ENCODE measurements at regions not wholly inside any gene's neighbourhood (a gene's known extent, or its start where the extent isn't known, plus 50 kb on each side); places are given as distances from the start of the nearest gene placed in this dataset.
A peak's percentile ranks its signal among the peaks of the same experiment; 100 is the strongest.

GRCh38 chr10:3282674-3283017, 110.1 kb upstream of the PITRM1 start:
- peak in 3 of 8 experiments; percentile 19 to 64 (median 53) for ATAC-seq (replicated peaks in 6 of 8)
- Histone ChIP-seq H3K4me1 (replicated peaks in 1 of 2) (peaks cover 13 to 27% of the 10 kb centered on the region in 2 donors), H3K4me3 (no peak overlapping the region), H3K27ac (no peak overlapping the region)
- in situ Hi-C loops (cut with MboI; ENCODE audit: low pct_unique_long_range_greater_than_20kb in 2 of 9, low sequenced_read_pairs in 9 of 9, unreplicated experiment in 9 of 9) = no loop called here
- WGBS, 10 experiments = 0 to 100% (median 82%) methylated on average over 1 of the region's 1 CpG; no CpG with 5 or more reads in 2 of the 10 experiments

DNA sequence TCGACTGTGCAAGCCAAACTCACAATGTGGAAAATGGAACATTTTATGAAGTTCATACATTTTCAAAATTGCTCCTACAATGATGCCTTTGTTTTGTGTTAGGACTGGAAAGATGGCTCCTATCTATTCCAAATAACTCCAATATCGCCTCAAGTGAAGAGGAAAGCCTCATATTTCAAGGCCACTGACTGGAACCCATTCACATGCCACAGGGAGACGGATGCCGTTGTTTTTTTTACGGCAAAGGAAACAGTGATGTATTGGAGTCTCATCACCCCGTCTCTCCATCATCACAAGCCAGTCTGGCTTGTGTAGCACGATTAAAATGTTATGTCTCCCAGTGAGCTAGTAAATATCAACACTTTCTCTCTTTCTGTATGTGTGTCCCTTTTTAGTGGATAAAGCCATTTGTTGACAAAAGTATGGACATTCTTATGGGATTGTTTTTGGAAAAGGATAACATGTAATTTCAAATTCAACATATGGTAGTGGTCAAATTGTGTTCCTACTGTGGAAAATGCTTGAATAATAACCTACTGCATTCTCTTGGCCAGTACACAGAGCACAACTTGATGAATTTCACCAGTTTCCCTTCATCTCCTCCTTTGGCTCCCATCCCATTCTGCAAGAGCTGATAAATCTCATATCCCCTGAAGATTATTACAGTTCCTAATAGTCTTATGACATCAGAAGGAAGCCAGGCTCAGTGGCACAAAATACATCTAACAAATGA, 109.5 kb upstream of the PITRM1 start:
- 20 to 84% (median 50%) methylated on average over 1 to 7 of the region's 7 CpGs; no CpG with 5 or more reads in 2 of the 10 experiments for WGBS, 10 experiments
- ATAC-seq (replicated peaks in 6 of 8) = peak in 5 of 8 experiments; percentile 51 to 87 (median 67)
- Histone ChIP-seq H3K4me1 (replicated peaks in 1 of 2) (peaks cover 13 to 22% of the 10 kb centered on the region in 2 donors), H3K27ac (no peak overlapping the region), H3K4me3 (no peak overlapping the region)
- in situ Hi-C loops (cut with MboI; ENCODE audit: low pct_unique_long_range_greater_than_20kb in 2 of 9, low sequenced_read_pairs in 9 of 9, unreplicated experiment in 9 of 9) = no loop called here

DNA sequence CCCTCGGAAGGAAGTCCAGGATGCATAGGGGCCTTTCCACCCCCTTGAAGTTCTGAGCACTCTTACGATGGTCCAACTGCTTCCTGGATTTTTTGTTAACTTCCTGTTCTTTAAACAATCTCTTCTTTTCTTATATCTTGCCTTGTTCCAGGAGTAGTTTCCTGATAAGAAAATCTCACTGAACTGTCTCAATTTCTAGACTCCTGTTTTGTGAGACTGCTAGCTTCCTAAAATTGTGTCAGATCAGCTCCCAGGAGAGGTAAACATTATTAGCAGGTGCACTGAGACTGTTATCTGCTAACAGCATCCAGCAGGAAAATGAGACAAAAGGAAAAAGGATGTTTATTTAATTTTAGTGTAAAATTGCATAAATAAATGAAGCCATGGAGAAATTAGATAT, 106.2 kb upstream of the PITRM1 start:
- no peak for ATAC-seq (replicated peaks in 6 of 8)

GRCh38 chr10:3277566-3277965, 105.0 kb upstream of the PITRM1 start:
- WGBS, 10 experiments = 56 to 100% (median 88%) methylated on average over 1 to 4 of the region's 4 CpGs; no CpG with 5 or more reads in 2 of the 10 experiments
- ATAC-seq (replicated peaks in 6 of 8) = no peak
- H3K4me1 ChIP-seq (replicated peaks in 1 of 2) = peaks cover 10 to 25% of the 10 kb centered on the region in 2 donors
- H3K27ac ChIP-seq = no peak overlapping the region
- in situ Hi-C loops (cut with MboI; ENCODE audit: low pct_unique_long_range_greater_than_20kb in 2 of 9, low sequenced_read_pairs in 9 of 9, unreplicated experiment in 9 of 9) = no loop called here
- no peak overlapping the region for H3K4me3 ChIP-seq

More for the DNA sequence above, 106.2 kb upstream of the PITRM1 start:
- Histone ChIP-seq H3K4me1 (replicated peaks in 1 of 2) (peaks cover 13 to 21% of the 10 kb centered on the region in 2 donors), H3K27ac (no peak overlapping the region), H3K4me3 (no peak overlapping the region)
- in situ Hi-C loops (cut with MboI; ENCODE audit: low pct_unique_long_range_greater_than_20kb in 2 of 9, low sequenced_read_pairs in 9 of 9, unreplicated experiment in 9 of 9) = no loop called here
- WGBS, 10 experiments = 65 to 94% (median 83%) methylated on average over 1 to 2 of the region's 2 CpGs; no CpG with 5 or more reads in 5 of the 10 experiments

DNA sequence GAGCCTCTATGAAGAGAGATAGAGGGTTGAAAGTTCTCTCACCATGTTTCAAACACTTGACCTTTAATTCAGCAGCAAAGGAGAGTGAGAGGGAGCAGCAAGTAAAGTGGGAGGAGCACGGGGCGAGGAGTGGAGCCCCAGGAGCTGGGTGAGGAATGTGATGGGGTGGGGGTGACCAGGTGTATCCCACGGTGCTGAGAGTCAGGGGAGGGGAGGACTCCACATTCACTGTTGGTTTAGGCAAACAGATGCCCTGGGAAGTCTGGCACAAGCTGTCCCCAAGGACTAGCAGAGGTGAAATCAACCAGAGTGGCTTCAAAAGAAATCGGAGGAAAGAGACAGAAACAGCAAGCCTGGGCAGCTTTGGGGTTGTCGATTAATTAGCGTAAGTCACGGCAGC, 101.8 kb upstream of the PITRM1 start:
- in situ Hi-C loops (cut with MboI; ENCODE audit: low pct_unique_long_range_greater_than_20kb in 2 of 9, low sequenced_read_pairs in 9 of 9, unreplicated experiment in 9 of 9) = loop anchor here in 1 of 9 experiments (25.0 kb wide), 1 partner anchor 488 kb away; no protein-coding TSS in a partner anchor
- ATAC-seq (replicated peaks in 6 of 8) = no peak
- Histone ChIP-seq H3K27ac (no peak overlapping the region), H3K4me3 (no peak overlapping the region), H3K4me1 (replicated peaks in 1 of 2) (peaks cover 27 to 40% of the 10 kb centered on the region in 2 donors)
- 60 to 90% (median 67%) methylated on average over 1 to 4 of the region's 7 CpGs; no CpG with 5 or more reads in 7 of the 10 experiments for WGBS, 10 experiments

- H3K4me1 ChIP-seq (replicated peaks in 1 of 2) = peaks cover 29 to 44% of the 10 kb centered on the region in 2 donors
- no peak overlapping the region for H3K27ac ChIP-seq
- in situ Hi-C loops (cut with MboI; ENCODE audit: low pct_unique_long_range_greater_than_20kb in 2 of 9, low sequenced_read_pairs in 9 of 9, unreplicated experiment in 9 of 9) = loop anchor here in 1 of 9 experiments (25.0 kb wide), 1 partner anchor 488 kb away; no protein-coding TSS in a partner anchor
- no peak overlapping the region for H3K4me3 ChIP-seq
- WGBS, 10 experiments = 40 to 100% (median 91%) methylated on average over 1 to 9 of the region's 12 CpGs; no CpG with 5 or more reads in 2 of the 10 experiments
- no peak for ATAC-seq (replicated peaks in 6 of 8)
These were observed 101.4 kb upstream of the PITRM1 start for GRCh38 chr10:3273966-3274365.

- peaks cover 29 to 44% of the 10 kb centered on the region in 2 donors for H3K4me1 ChIP-seq (replicated peaks in 1 of 2)
- ATAC-seq (replicated peaks in 6 of 8) = no peak
- in situ Hi-C loops (cut with MboI; ENCODE audit: low pct_unique_long_range_greater_than_20kb in 2 of 9, low sequenced_read_pairs in 9 of 9, unreplicated experiment in 9 of 9) = loop anchor here in 1 of 9 experiments (25.0 kb wide), 1 partner anchor 490 kb away; no protein-coding TSS in a partner anchor
These were observed 99.7 kb upstream of the PITRM1 start for GRCh38 chr10:3272300-3272699.

DNA sequence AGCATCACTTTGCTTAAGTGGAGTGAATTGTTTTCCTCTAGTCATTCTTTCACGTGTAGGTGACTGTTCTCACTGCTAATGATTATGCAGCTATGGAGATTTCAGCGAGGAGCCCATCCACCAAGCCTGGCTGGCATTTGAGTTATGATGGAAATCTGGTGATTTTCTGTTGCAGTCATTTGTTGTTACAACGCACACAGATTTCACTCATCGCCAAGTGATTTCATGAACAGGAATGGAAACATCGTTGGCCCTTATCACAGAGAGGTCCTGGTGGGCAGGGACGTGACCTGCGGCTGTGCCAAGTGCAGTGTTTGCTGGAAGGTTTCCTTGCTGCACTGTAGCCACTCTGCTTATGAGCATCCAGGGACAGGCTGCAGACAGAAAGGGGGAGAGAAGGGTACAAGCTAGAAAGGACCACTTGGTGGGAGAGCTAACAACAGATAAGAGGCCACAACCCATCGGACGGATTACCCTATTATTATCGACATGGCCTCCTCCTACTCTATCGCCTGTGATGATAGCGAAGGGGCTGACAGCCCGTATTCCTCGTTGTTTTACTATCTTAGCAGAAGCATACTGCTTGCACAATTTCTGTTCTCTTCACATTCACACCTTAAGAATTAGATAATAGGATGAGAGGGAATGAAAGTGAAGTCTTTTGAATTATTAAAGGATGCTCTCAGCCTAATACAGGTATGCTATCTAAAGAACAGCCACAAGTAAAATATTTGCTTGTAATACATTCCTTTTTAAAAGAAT, 99.0 kb upstream of the PITRM1 start:
- in situ Hi-C loops (cut with MboI; ENCODE audit: low pct_unique_long_range_greater_than_20kb in 2 of 9, low sequenced_read_pairs in 9 of 9, unreplicated experiment in 9 of 9) = loop anchor here in 1 of 9 experiments (25.0 kb wide), 1 partner anchor 491 kb away; no protein-coding TSS in a partner anchor
- WGBS, 10 experiments = 51 to 91% (median 78%) methylated on average over 2 to 14 of the region's 14 CpGs
- peak in 6 of 8 experiments; percentile 8 to 61 (median 24) for ATAC-seq (replicated peaks in 6 of 8)
- Histone ChIP-seq H3K4me1 (replicated peaks in 1 of 2) (peaks cover 29 to 44% of the 10 kb centered on the region in 2 donors), H3K27ac (peak overlapping the region in 1 of 2 donors; percentile 66), H3K4me3 (no peak overlapping the region)

More at GRCh38 chr10:3272300-3272699, 99.7 kb upstream of the PITRM1 start:
- Histone ChIP-seq H3K4me3 (no peak overlapping the region), H3K27ac (no peak overlapping the region)
- WGBS, 10 experiments = 73 to 100% (median 87%) methylated on average over 2 to 5 of the region's 5 CpGs; no CpG with 5 or more reads in 1 of the 10 experiments

DNA sequence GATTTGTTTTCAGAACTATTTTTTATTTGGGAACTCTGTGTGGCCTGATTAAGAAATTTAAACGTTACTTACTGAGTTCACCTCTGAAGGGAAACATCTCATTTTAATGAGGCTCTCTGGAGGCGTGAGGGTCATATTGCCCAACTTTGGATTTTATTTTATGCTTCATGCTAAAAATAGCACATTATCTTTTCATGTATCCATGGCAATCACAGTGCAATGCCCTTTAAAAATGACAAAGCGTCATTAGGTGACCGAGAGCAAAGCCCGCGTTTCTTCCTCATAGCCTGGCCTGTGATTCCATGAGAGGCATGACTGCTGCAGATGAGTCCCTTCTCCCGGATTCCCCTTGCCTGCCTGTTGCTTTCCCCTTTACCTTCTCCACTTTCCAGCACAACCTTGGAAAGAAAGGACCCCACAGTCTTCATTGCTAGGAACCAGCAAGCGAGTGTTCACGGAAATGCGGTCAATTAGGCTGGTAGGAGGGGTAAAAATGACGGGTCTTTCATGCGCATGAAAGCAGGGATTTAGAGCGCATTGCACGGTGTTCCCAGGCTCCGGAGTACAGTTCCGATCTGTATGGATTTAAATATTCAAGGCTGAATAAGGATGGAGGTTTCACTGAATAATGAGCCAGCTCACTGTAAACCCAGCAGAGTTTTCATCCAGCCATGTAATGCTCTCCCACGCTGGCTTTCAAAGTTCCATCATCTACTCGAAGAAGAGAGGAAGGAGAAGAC, 98.2 kb upstream of the PITRM1 start:
- WGBS, 10 experiments = 51 to 73% (median 60%) methylated on average over 1 to 17 of the region's 18 CpGs
- ATAC-seq (replicated peaks in 6 of 8) = peak in 6 of 8 experiments; percentile 74 to 95 (median 86)
- peaks cover 33 to 44% of the 10 kb centered on the region in 2 donors for H3K4me1 ChIP-seq (replicated peaks in 1 of 2)
- in situ Hi-C loops (cut with MboI; ENCODE audit: low pct_unique_long_range_greater_than_20kb in 2 of 9, low sequenced_read_pairs in 9 of 9, unreplicated experiment in 9 of 9) = loop anchor here in 1 of 9 experiments (25.0 kb wide), 1 partner anchor 492 kb away; no protein-coding TSS in a partner anchor
- H3K27ac ChIP-seq = peak overlapping the region; percentile 32 to 66
- H3K4me3 ChIP-seq = peak overlapping the region in 2 of 5 donors; percentile 1 to 2

DNA sequence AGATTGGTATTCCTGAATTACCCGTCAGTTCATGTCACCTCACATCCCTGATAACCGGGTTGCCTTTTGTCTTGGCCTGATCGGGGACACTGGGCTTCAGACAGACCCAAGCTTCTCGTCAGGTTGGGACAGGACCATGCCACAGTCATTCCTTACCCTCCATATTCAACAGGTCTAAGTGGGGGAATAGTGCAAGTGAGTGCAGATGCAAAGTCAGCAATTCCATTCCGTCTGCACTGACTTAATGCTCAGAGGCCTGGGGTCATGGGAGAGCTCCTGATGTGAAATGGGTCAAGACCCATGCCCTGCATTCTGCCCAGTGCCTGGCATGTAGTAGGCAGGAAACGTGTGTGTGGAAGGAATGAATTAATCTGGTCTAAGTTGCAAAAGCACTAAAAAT, 95.4 kb upstream of the PITRM1 start:
- in situ Hi-C loops (cut with MboI; ENCODE audit: low pct_unique_long_range_greater_than_20kb in 2 of 9, low sequenced_read_pairs in 9 of 9, unreplicated experiment in 9 of 9) = loop anchor here in 1 of 9 experiments (25.0 kb wide), 1 partner anchor 494 kb away; no protein-coding TSS in a partner anchor
- no peak overlapping the region for H3K4me3 ChIP-seq

GRCh38 chr10:3265088-3265487, 92.5 kb upstream of the PITRM1 start:
- peak in 5 of 8 experiments; percentile 74 to 84 (median 79) for ATAC-seq (replicated peaks in 6 of 8)
- H3K27ac ChIP-seq = no peak overlapping the region
- peaks cover 28 to 32% of the 10 kb centered on the region in 2 donors for H3K4me1 ChIP-seq (replicated peaks in 1 of 2)
- no peak overlapping the region for H3K4me3 ChIP-seq
- 42 to 100% (median 73%) methylated on average over 1 to 2 of the region's 4 CpGs; no CpG with 5 or more reads in 2 of the 10 experiments for WGBS, 10 experiments
- in situ Hi-C loops (cut with MboI; ENCODE audit: low pct_unique_long_range_greater_than_20kb in 2 of 9, low sequenced_read_pairs in 9 of 9, unreplicated experiment in 9 of 9) = loop anchor here in 1 of 9 experiments (25.0 kb wide), 1 partner anchor 497 kb away; no protein-coding TSS in a partner anchor

More for the DNA sequence above, 95.4 kb upstream of the PITRM1 start:
- Histone ChIP-seq H3K4me1 (replicated peaks in 1 of 2) (peaks cover 46 to 51% of the 10 kb centered on the region in 2 donors), H3K27ac (no peak overlapping the region)
- WGBS, 10 experiments = 36 to 90% (median 80%) methylated on average over 1 to 2 of the region's 6 CpGs; no CpG with 5 or more reads in 5 of the 10 experiments
- ATAC-seq (replicated peaks in 6 of 8) = no peak
